ENCODE measurements at regions not wholly inside any gene's neighbourhood (a gene's known extent, or its start where the extent isn't known, plus 50 kb on each side); places are given as distances from the start of the nearest gene placed in this dataset.

- in situ Hi-C loops (cut with MboI; ENCODE audit: low pct_ligation_motif_present in 1 of 4, low pct_unique_long_range_greater_than_20kb in 1 of 4, low sequenced_read_pairs in 3 of 4), result no loop called here
- Histone ChIP-seq H3K27me3 (peaks cover 33% of the 10 kb centered on the region), H3K9me3 (no peaks in the 10 kb centered on the region), H3K4me1 (peaks cover 6 to 27% (median 11%) of the 10 kb centered on the region in 4 donors), H3K36me3 (no peaks in the 10 kb centered on the region), H3K4me3 (peak overlapping the region in 2 of 4 donors; percentile 23 to 35), H3K27ac (peak overlapping the region; percentile 69 to 92 (median 86))
- TF ChIP-seq EP300 (IDR thresholded peaks at IDR 0.05; ENCODE audit: low read depth) (no peak), CTCF (IDR thresholded peaks at IDR 0.05) (no peak)
- WGBS, 2 donors (ENCODE audit: low coverage in 1 of 2), result 74 to 76% methylated on average over 2 to 4 of the region's 4 CpGs
- intact Hi-C loops (cut with DNase I; ENCODE audit: low total_unique reads), result no loop called here
- no peak for DNase-seq
These were observed 132.7 kb downstream of the GLI2 start for GRCh38 chr2:120868366-120868765.

- Histone ChIP-seq H3K36me3 (no peaks in the 10 kb centered on the region), H3K9me3 (no peaks in the 10 kb centered on the region), H3K4me1 (peaks cover 6 to 20% (median 11%) of the 10 kb centered on the region in 4 donors), H3K4me3 (no peak overlapping the region), H3K27ac (no peak overlapping the region), H3K27me3 (peaks cover 33% of the 10 kb centered on the region)
- intact Hi-C loops (cut with DNase I; ENCODE audit: low total_unique reads) (no loop called here), in situ Hi-C loops (cut with MboI; ENCODE audit: low pct_ligation_motif_present in 1 of 4, low pct_unique_long_range_greater_than_20kb in 1 of 4, low sequenced_read_pairs in 3 of 4) (no loop called here)
- 71 to 80% methylated on average over 1 of the region's 1 CpG for WGBS, 2 donors (ENCODE audit: low coverage in 1 of 2)
- TF ChIP-seq POLR2A (IDR thresholded peaks at IDR 0.05) (no peak), CTCF (IDR thresholded peaks at IDR 0.05) (no peak), EP300 (IDR thresholded peaks at IDR 0.05; ENCODE audit: low read depth) (no peak), POLR2AphosphoS5 (IDR thresholded peaks at IDR 0.05) (no peak)
- no peak for DNase-seq
These were observed 133.5 kb downstream of the GLI2 start for GRCh38 chr2:120869036-120869729.

GRCh38 chr2:120869730-120870466 lies 134.2 kb downstream of the GLI2 start:
- in situ Hi-C loops (cut with MboI; ENCODE audit: low pct_ligation_motif_present in 1 of 4, low pct_unique_long_range_greater_than_20kb in 1 of 4, low sequenced_read_pairs in 3 of 4) (no loop called here), intact Hi-C loops (cut with DNase I; ENCODE audit: low total_unique reads) (no loop called here)
- H3K27ac ChIP-seq, result no peak overlapping the region
- 52 to 80% methylated on average over 1 to 5 of the region's 5 CpGs for WGBS, 2 donors (ENCODE audit: low coverage in 1 of 2)
- no peaks in the 10 kb centered on the region for H3K9me3 ChIP-seq
- no peak overlapping the region for H3K4me3 ChIP-seq
- TF ChIP-seq POLR2AphosphoS5 (IDR thresholded peaks at IDR 0.05) (no peak), EP300 (IDR thresholded peaks at IDR 0.05; ENCODE audit: low read depth) (no peak), CTCF (IDR thresholded peaks at IDR 0.05) (no peak), POLR2A (IDR thresholded peaks at IDR 0.05) (no peak)
- no peak for DNase-seq
- H3K36me3 ChIP-seq, result no peaks in the 10 kb centered on the region
- H3K27me3 ChIP-seq, result peaks cover 33% of the 10 kb centered on the region
- peaks cover 6 to 19% (median 11%) of the 10 kb centered on the region in 4 donors for H3K4me1 ChIP-seq

- Histone ChIP-seq H3K27me3 (peaks cover 33% of the 10 kb centered on the region), H3K27ac (no peak overlapping the region), H3K9me3 (no peaks in the 10 kb centered on the region), H3K4me1 (peaks cover 6 to 19% (median 13%) of the 10 kb centered on the region in 4 donors), H3K4me3 (no peak overlapping the region), H3K36me3 (no peaks in the 10 kb centered on the region)
- TF ChIP-seq POLR2AphosphoS5 (IDR thresholded peaks at IDR 0.05) (no peak), EP300 (IDR thresholded peaks at IDR 0.05; ENCODE audit: low read depth) (no peak), POLR2A (IDR thresholded peaks at IDR 0.05) (no peak), CTCF (IDR thresholded peaks at IDR 0.05) (no peak)
- intact Hi-C loops (cut with DNase I; ENCODE audit: low total_unique reads) (no loop called here), in situ Hi-C loops (cut with MboI; ENCODE audit: low pct_ligation_motif_present in 1 of 4, low pct_unique_long_range_greater_than_20kb in 1 of 4, low sequenced_read_pairs in 3 of 4) (no loop called here)
- 93 to 100% methylated on average over 1 to 9 of the region's 9 CpGs for WGBS, 2 donors (ENCODE audit: low coverage in 1 of 2)
- DNase-seq, result no peak
These were observed 134.8 kb downstream of the GLI2 start for GRCh38 chr2:120870467-120870788.
